WTC11 (cell line): ENCODE measurements at regions not wholly inside any gene's neighbourhood (a gene's known extent, or its start where the extent isn't known, plus 50 kb on each side); places are given as distances from the start of the nearest gene placed in this dataset.

Source experiments
- ATAC-seq: fragments of 200-7000 bp; cut with Tn5 transposase; 2 replicates; pipeline ENCODE4 v1.10.0; 2021; ENCODE audit warnings: mild to moderate bottlenecking, moderate library complexity
- CTCF ChIA-PET: fragments of 300-600 bp; sonication (Branson Sonifier 250); formaldehyde crosslinking; loops from one replicate; lab custom pipeline; 2021; ENCODE audit warnings: antibody characterized with exemption; lab: Charles Lee
- POLR2A ChIA-PET: fragments of 350-600 bp; sonication (Branson Sonifier 250); formaldehyde crosslinking; loops from one replicate; lab custom pipeline; 2021; ENCODE audit warnings: antibody characterized with exemption; lab: Charles Lee
- DNase-seq: peaks from one replicate; pipeline ENCODE4 v3.0.0; 2021; ENCODE audit warnings: low spot score
- H3K27ac Mint-ChIP-seq: 2 replicates; pipeline ENCODE4 v1.8.0; 2021; ENCODE audit warnings: mixed read lengths
- H3K27me3 Mint-ChIP-seq: 2 replicates; pipeline ENCODE4 v1.8.0; 2021; ENCODE audit warnings: low read depth, mild to moderate bottlenecking, moderate library complexity, mixed read lengths
- H3K36me3 Mint-ChIP-seq: 2 replicates; pipeline ENCODE4 v1.8.0; 2021; ENCODE audit warnings: mixed read lengths
- H3K4me1 Mint-ChIP-seq: 2 replicates; pipeline ENCODE4 v1.8.0; 2022; ENCODE audit warnings: mixed read lengths
- H3K4me3 Mint-ChIP-seq: 2 replicates; pipeline ENCODE4 v1.8.0; 2021; ENCODE audit warnings: mild to moderate bottlenecking, moderate library complexity, mixed read lengths
- H3K9me3 Mint-ChIP-seq: 2 replicates; pipeline ENCODE4 v1.8.0; 2021; ENCODE audit warnings: mixed read lengths
- AFF4 ChIP-seq: sonication (generic); formaldehyde crosslinking; IDR thresholded peaks from 2 replicates; pipeline ENCODE4 v1.8.1; 2023; ENCODE audit warnings: mild to moderate bottlenecking, missing genetic modification reagents, borderline replicate concordance
- ATF1 ChIP-seq: sonication (generic); formaldehyde crosslinking; IDR thresholded peaks from 2 replicates; pipeline ENCODE4 v1.8.1; 2023; ENCODE audit warnings: mild to moderate bottlenecking, moderate library complexity, missing genetic modification reagents
- ATF3 ChIP-seq: sonication (generic); formaldehyde crosslinking; conservative IDR thresholded peaks from 2 replicates; pipeline ENCODE4 v1.8.1; 2022; ENCODE audit warnings: mild to moderate bottlenecking, missing genetic modification reagents
- ELF4 ChIP-seq: sonication (generic); formaldehyde crosslinking; IDR thresholded peaks from 2 replicates; pipeline ENCODE4 v1.8.1; 2022; ENCODE audit warnings: low read depth, mild to moderate bottlenecking, moderate library complexity, missing genetic modification reagents
- FOXK1 ChIP-seq: sonication (generic); formaldehyde crosslinking; IDR thresholded peaks from 2 replicates; pipeline ENCODE4 v1.8.0; 2022; ENCODE audit warnings: mild to moderate bottlenecking, moderate library complexity, missing genetic modification reagents
- GTF2I ChIP-seq: fragments of 250-450 bp; sonication (Bioruptor Pico); conservative IDR thresholded peaks from 2 replicates; pipeline ENCODE4 v1.4.0; 2021; ENCODE audit warnings: mild to moderate bottlenecking
- HMGA2 ChIP-seq: fragments of 250-450 bp; sonication (Bioruptor Pico); IDR thresholded peaks from 2 replicates; pipeline ENCODE4 v1.4.0; 2021; ENCODE audit warnings: mild to moderate bottlenecking, moderate library complexity
- IRF2 ChIP-seq: sonication (generic); formaldehyde crosslinking; IDR thresholded peaks from 2 replicates; pipeline ENCODE4 v1.8.0; 2022; ENCODE audit warnings: low read depth, missing genetic modification reagents, borderline replicate concordance
- JAZF1 ChIP-seq: fragments of 250-450 bp; sonication (Bioruptor Pico); IDR thresholded peaks from 2 replicates; pipeline ENCODE4 v1.9.0; 2021; ENCODE audit warnings: moderate library complexity, mild to moderate bottlenecking, inconsistent platforms
- NFYB ChIP-seq: sonication (generic); formaldehyde crosslinking; conservative IDR thresholded peaks from 2 replicates; pipeline ENCODE4 v1.8.0; 2022; ENCODE audit warnings: low read depth, missing genetic modification reagents
- NR1H2 ChIP-seq: sonication (generic); formaldehyde crosslinking; IDR thresholded peaks from 2 replicates; pipeline ENCODE4 v1.9.0; 2021; ENCODE audit warnings: mild to moderate bottlenecking, moderate library complexity, missing genetic modification reagents
- RELA ChIP-seq: sonication (generic); formaldehyde crosslinking; IDR thresholded peaks from 2 replicates; pipeline ENCODE4 v1.8.1; 2022; ENCODE audit warnings: missing genetic modification reagents, mild to moderate bottlenecking, borderline replicate concordance
- SMAD3 ChIP-seq: sonication (generic); formaldehyde crosslinking; IDR thresholded peaks from 2 replicates; pipeline ENCODE4 v1.8.0; 2022; ENCODE audit warnings: missing genetic modification reagents, mild to moderate bottlenecking, borderline replicate concordance
- STAT6 ChIP-seq: sonication (generic); formaldehyde crosslinking; conservative IDR thresholded peaks from 2 replicates; pipeline ENCODE4 v1.8.1; 2023; ENCODE audit warnings: mild to moderate bottlenecking, low read depth, missing genetic modification reagents, moderate library complexity
- USF1 ChIP-seq: sonication (generic); formaldehyde crosslinking; IDR thresholded peaks from 2 replicates; pipeline ENCODE4 v1.8.0; 2022; ENCODE audit warnings: mild to moderate bottlenecking, missing genetic modification reagents
- ZMAT4 ChIP-seq: fragments of 250-450 bp; sonication (Bioruptor Pico); IDR thresholded peaks from 2 replicates; pipeline ENCODE4 v1.9.0; 2021; ENCODE audit warnings: mild to moderate bottlenecking
- ZNF232 ChIP-seq: sonication (generic); formaldehyde crosslinking; IDR thresholded peaks from 2 replicates; pipeline ENCODE4 v1.8.0; 2022; ENCODE audit warnings: mild to moderate bottlenecking, missing genetic modification reagents
- ZNF281 ChIP-seq: sonication (generic); formaldehyde crosslinking; IDR thresholded peaks from 2 replicates; pipeline ENCODE4 v1.8.0; 2023; ENCODE audit warnings: mild to moderate bottlenecking, missing genetic modification reagents
- ZNF532 ChIP-seq: fragments of 250-450 bp; sonication (Bioruptor Pico); IDR thresholded peaks from 2 replicates; pipeline ENCODE4 v1.9.0; 2021; ENCODE audit warnings: mild to moderate bottlenecking, borderline replicate concordance
- ZNF671 ChIP-seq: fragments of 250-450 bp; sonication (Bioruptor Pico); IDR thresholded peaks from 2 replicates; pipeline ENCODE4 v1.8.0; 2021; ENCODE audit warnings: mild to moderate bottlenecking

DNA sequence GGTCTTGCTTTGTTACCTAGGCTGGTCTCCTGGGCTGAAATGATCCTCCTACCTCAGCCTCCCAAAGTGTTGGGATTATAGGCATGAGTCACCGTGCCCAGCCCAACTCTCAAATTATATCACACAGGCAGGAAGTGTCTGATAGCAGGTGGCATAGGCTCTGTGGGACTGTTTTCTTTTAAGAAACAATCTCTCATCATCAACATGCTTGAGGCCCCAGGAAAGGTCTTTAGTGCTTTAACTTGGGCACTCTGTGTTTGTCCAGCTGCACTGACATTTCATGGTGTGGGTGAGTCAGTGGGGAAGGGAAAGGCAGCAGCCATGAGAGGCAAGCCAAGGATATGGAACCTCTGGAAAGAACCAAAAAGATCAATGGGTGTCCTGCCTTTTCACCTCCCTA lies 88.1 kb upstream of the TSPAN5 start (continued):
- TF ChIP-seq ELF4: no peak
- TF ChIP-seq ZNF232: no peak
- no peak for TF ChIP-seq ZNF532 (CRISPR knock-in tag)
- no peak for TF ChIP-seq FOXK1 (CRISPR knock-in tag)
- TF ChIP-seq ZMAT4 (CRISPR knock-in tag): no peak
- TF ChIP-seq NFYB (CRISPR knock-in tag): no peak
- no peak for TF ChIP-seq RELA
- no peak for TF ChIP-seq ZNF281

DNA sequence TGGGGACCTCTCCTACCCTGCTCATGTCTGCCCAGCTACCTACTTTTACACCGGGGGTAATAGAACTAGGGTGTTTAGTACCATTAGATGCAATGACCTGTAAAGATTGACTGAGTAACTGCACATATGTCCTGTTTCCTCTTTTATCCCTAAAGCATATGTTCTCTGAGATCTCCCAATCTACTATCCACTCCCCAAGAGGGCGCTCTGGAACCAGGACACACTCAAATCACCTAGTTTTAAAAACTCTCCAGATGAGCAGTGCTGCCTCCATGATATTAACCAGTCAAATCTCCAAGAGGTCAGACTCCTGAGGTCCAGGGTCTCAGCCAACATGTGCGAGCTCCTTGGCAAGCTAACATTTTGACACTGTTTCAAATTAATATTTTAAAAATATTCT lies 87.0 kb upstream of the TSPAN5 start:
- ChIA-PET POLR2A (no interaction called here), CTCF (no interaction called here)
- Mint-ChIP-seq H3K9me3 (peaks cover 6% of the 10 kb centered on the region; the same call in 1 of the 2 replicates), H3K27ac (no peak overlapping the region), H3K27me3 (no peaks in the 10 kb centered on the region), H3K36me3 (no peaks in the 10 kb centered on the region), H3K4me1 (peaks cover 7% of the 10 kb centered on the region), H3K4me3 (no peak overlapping the region)
- ATAC-seq: peak; percentile 28; the same call in 1 of the 2 replicates
- DNase-seq: peak; percentile 18
- no peak for TF ChIP-seq SMAD3
- TF ChIP-seq JAZF1: no peak
- TF ChIP-seq NR1H2 (CRISPR knock-in tag): no peak
- TF ChIP-seq RELA: no peak
- no peak for TF ChIP-seq USF1 (CRISPR knock-in tag)
- no peak for TF ChIP-seq STAT6 (CRISPR knock-in tag)
- TF ChIP-seq IRF2 (CRISPR knock-in tag): no peak
- TF ChIP-seq ATF1 (CRISPR knock-in tag): no peak
- no peak for TF ChIP-seq AFF4 (CRISPR knock-in tag)
- no peak for TF ChIP-seq ZNF671 (CRISPR knock-in tag)
- TF ChIP-seq GTF2I (CRISPR knock-in tag): no peak
- TF ChIP-seq ATF3 (CRISPR knock-in tag): no peak
- no peak for TF ChIP-seq HMGA2 (CRISPR knock-in tag)
